Activated effector memory CD4-positive, alpha-beta T cell treated with Interleukin-2 at 50 U/mL for 16 hours (primary cell): ENCODE measurements at regions not wholly inside any gene's neighbourhood (a gene's known extent, or its start where the extent isn't known, plus 50 kb on each side); places are given as distances from the start of the nearest gene placed in this dataset.
"Not testable (repeated sequence)": the region's sequence is repeated elsewhere in the genome, so short reads cannot be mapped to it uniquely, and the experiment has no call there.

Source experiments
- DNase-seq: peaks from one replicate; pipeline ENCODE4 v3.0.0-alpha.2; 2020

DNA sequence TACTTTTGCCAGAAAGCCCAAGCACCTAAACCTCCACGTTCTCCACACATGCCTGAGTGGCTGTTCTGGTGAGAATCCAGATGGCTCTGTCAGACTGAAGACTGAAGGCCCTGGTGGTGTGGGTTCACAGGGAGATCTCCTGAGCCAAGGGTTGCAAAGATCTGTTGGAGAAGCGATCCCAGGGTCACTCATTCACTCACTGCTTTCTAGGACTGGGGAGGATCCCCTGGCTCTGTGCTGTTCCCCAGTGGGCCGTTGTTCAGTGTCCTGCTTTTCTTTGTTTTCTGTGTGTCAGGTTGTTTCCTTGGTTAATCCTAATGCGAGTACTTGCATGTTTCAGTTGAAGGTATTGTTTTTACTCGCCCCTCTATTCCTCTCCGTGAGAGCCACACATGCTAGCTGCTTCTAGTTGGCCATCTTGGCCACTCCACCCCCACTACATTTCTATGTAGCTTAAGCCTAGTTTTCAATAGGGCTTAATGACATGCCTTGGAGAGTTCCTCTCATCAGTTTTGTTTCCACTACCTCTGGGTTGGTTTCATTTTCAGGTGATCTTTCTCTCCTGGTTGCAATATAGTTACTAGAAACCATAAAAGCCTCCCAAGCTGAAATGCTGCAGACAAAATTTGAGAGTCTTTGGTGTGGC is 144.5 kb upstream of the SLC38A2 start:
- DNase-seq: no peak

DNA sequence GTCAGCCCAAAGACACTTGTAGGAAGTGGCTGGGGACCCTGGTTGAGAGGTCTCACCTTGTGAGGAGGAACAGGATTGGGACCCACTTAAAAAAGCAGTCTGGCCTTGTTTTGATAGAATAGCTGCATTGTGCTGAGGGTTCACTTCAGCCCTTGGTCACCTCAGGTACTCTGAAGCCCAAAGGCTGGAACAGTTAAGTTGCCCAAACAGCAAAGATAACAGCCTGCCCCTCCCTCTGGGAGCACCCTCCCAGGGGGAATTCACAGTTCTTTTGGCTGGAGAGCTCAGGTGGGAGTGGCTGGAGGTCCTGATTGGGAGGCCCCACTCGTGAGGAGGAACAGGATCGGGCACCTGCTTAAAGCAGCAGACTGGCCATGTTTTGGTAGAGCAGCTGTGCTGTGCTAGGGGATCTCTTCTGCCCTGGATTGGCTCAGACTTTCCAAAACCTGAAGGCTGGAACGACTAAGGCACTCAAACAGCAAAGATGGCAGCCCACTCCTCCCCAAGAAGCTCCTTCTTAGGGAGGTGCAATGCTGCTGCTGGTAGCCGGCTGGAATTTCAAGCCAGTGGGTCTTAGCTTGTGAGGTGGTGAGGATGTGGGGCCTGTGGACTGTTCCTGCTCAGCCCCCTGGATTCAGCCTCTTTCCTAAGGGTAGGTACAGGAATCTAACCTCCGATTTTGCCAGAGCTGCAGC is 143.8 kb upstream of the SLC38A2 start:
- no peak for DNase-seq

DNA sequence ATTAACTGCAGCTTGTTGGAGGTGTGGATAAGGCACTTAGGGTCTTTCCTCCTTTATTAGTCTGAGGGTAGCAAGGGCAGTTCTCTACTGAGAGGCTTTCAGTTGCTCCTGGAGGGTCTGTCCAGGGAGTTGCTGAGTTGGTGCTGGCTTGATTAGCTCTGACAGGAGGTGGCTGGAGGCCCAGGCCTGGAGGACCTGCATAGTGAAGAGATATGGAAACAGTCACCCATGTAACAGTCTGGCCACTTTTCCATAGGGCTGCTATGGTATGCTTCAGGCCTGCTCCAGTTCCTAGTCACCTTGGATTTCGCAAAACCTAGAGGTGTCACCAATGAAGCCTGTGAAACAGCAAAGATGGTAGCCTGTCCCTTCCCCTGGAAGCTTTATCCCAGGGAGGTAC is 143.3 kb upstream of the SLC38A2 start:
- DNase-seq: no peak

DNA sequence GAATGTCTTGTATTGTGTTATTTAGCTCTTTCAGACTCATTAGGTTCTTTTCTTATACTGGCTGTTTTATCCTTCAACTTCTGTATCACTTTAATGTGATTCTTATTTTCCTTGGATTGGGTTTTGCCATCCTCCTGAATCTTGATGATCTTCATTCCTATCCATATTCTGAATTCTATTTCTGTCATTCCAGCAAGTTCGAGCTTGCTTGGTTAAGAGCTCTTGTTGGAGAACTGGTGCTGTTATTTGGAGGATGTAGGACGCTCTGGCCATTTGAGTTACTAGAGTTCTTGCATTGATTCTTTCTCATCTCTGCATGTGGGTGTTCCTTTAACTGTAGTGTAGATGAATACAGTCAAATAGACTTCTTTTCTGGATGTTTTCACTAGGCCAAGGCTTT is 142.3 kb upstream of the SLC38A2 start:
- DNase-seq: no peak

DNA sequence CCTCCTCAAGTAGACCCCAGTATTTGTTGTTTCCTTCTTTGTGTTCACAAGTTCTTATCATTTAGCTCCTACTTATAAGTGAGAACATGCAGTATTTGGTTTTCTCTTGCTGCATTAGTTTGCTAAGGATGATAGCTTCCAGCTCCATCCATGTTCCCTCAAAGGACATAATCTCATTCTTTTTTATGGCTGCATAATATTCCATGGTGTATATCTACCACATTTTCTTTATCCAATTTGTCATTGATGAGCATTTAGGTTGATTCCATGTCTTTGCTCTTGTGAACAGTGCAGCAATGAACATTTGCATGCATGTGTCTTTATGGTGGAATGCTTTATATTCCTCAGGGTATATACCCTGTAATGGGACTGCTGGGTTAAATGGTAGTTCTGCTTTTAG is 137.7 kb upstream of the SLC38A2 start:
- DNase-seq: not testable (repeated sequence)

DNA sequence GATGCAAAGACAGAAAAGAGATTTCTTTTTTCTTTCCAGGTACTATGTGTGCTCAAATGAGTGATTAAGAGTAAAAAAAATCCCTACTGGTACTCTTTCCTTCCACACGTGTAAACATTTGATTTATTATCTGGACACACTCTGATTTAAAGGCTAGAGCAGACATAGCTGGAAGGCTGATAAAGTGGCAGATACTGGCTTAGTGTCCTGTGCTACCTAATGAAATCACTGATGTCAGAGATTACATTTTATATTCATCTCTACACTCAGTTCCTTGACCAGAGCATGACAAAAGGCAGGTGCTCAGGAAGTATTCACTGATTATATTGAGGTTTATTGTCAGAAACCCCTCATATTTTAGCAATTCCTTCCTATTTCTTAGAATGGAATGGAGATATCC is 136.6 kb upstream of the SLC38A2 start:
- DNase-seq: no peak

DNA sequence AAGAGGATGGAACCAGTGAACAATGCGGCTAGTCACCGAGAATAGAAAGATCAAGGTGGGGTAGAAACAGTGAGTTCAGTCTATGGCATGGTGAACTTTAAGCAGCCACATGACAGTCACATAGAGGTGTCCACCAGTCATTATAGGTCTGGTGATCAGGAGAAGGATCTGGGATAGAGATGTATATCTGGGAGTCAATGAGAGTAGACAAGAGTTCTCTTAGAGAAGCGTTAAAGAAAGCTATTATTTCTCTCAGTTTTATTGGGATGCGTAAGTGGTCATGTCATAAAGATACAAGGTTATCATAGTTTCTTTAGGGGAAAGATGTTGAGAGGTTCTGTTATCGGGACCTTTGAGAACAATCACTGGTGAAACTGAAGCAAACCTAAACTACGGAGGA is 136.1 kb upstream of the SLC38A2 start:
- DNase-seq: no peak

DNA sequence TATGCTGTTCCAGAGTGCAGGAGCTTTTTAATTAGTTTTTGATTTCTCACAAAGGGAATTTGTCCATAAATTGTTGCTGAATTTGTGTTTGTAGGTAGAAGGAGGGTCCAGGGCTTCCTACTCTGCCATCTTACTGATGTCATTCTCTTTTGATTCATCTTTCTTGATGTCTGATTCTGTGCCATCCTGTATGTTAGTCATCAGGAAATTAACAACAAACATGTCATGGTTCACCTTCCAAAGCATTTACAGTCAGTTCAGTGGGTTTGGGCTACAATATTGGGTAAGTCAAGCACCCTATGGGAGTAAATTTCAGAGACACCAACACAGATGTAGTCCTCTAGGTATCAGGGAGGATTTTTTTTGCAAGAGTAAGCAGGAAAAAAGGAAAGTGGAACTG is 135.2 kb upstream of the SLC38A2 start:
- DNase-seq: no peak

DNA sequence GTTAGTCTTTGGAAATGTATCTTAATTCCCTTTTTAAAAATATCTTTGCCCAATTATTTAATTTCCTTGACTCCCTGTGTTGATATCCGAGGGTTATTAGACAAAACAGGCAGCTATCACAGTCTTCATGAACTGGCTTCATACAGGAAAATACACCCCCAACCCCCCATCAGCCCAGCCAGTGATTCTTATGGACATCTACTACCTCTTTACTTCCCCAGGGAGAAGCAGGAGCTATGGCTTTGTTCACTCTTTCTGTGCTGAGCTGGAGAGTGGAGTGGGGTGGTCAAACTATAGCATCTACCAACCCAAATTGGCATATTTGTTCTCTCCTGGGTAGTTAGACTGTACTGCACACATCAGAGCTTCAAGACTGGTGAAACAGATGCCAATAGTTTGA is 134.4 kb upstream of the SLC38A2 start:
- DNase-seq: no peak

DNA sequence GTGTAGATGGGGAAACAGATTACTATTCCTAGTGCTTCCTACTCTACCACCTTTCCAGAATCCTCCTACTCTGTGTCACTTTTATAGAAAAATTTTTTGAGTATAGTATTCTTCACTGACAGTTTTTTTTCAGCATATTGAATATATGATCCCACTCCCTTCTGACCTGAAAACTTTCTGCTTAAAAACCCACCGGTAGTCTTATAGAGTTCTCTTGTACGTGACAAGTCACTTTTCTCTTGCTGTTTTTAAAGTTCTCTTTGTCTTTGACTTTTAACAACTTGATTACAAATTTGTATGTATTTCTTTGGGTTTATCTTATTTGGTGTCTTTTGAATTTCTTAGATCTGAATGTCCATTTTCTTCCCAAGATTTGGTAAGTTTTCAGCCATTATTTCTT is 133.6 kb upstream of the SLC38A2 start:
- no peak for DNase-seq

DNA sequence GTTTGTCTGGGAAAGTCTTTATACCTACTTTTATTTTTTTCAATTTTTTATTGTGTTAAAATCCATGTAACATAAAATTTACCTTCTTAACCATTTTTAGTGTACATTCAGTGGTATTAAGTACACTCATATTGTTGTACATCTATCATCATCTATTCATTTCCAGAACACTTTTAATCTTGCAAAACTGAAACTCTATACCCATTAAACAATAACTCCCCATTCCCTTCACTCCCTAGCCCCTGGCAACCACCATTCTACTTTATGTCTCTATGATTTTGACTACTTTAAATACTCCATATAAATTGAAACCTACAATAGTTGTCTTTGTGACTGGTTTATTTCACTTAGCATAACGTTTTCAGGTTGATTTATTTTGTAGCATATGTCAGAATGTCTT is 131.9 kb upstream of the SLC38A2 start:
- DNase-seq: no peak

DNA sequence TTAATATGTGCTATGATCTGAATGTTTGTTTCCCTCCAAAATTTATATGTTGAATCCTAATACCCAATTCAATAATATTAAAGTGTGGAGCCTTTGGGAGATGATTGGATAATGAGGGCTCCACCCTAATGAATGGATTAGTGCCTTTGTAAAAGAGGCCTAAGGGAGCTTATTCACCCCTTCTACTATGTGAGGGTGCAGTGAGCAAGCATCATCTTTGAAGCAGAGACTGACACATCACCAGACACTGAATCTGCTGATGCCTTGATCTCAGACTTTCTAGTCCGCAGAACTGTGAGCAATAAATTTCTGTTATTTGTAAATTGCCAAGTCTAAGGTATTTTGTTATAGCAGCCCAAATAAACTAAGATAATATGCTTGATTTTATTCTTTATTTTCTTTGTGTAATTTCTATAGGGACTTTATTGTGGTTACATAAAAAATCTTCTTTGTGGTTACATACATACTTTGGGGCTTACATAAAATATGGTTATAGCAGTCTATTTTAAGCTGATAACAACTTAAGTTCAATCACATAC is 131.1 kb upstream of the SLC38A2 start:
- DNase-seq: no peak

DNA sequence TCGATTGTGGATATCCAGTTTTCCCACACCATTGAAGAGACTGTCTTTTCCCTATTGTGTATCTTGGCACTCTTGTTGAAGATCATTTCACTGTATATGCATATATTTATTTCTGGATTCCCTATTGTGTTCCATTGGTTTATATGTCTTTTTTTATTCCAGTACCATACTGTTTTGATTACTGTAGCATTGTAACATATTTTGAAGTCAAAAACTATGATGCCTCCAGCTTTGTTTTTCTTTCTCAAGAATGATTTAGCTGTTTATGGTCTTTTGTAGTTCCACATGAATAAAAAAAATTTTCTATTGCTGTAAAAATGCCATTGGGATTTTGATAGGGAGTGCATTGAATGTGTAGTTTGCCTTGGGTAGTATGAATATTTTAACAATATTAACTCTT is 128.1 kb upstream of the SLC38A2 start:
- DNase-seq: no peak

DNA sequence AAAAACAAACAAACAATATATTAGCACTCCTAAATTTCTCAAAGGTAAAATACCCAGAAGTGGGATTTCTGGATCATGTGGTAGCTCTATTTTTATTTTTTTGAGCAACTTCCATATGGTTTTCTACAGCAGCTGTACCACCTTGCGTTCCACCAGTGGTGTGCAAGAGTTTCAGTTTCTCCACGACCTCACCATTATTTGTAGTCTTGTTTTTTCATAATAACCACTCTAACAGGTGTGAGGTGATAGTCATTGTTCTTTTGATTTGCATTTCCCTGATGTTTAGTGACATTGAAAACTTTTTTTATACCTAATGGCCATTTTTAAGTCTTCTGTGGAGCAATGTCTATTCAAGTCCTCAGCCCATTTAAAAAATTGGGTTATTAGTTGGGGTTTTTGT is 127.3 kb upstream of the SLC38A2 start:
- no peak for DNase-seq

DNA sequence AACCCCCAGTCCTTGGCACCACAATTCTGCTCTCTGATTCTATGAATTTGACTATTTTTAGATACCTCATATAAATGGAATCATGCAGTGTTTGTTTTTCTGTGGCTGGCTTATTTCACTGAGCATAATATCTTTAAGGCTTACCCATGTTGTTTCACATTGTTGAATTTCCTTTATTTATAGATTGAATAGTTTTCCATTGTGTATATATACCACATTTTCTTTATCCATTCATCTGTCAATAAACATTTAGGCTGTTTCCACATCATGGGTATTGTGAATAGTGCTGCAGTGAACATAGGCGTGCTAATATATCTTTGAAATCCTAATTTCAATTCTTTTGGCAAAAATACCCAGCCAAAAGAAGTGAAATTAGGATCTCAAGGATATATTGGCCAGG is 126.7 kb upstream of the SLC38A2 start:
- no peak for DNase-seq

DNA sequence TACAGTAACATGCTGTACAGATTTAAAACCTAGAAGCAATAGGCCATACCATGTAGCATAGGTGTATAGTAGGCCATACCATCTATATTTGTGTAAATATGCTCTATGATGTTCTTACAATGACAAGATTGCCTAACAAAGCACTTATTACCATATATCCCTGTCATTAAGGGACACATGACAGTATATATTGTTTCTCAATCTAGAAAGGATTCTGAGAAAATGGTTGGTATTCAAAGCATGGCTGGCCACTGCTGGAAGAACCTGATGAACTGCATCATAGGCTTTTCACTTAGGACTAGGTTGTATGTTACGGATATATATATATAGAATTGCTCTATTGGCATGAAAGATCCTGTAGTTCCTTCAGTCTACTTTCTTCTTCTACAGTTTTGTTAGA is 125.2 kb upstream of the SLC38A2 start:
- no peak for DNase-seq

DNA sequence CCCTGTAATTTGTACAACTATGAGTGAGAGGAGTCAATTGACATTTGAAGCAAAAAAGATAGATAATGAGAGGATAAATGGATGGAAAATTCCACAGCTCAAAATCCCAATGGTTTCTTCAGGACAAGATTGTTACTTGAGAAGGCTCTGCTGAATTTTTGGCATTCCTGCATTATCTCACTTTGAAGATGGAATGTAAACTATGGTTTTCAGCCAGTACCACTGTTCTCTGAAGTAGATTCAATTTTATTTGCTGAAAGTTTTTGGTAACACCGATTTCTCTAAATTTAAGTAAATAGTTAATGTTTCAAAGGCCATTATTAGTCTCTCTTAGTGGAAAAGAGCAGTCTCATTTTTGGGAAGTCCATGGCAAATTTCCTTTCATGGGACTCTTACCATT is 121.9 kb upstream of the SLC38A2 start:
- no peak for DNase-seq

DNA sequence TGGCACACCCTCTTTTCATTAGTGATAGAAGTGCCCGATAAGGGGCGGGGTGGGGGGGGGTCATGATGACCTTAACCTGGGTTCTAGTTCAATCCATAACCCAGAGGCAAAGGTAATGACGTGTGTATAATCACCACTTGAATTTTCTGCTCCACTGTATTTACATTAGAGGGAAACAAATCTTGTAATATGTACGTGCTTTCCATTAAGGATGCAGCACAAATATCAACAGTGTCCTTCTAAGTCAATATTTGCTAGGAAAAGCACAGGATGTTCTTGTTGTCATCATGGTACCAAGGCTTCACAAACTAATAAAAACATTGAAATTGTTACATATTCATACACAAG is 121.2 kb upstream of the SLC38A2 start:
- no peak for DNase-seq

DNA sequence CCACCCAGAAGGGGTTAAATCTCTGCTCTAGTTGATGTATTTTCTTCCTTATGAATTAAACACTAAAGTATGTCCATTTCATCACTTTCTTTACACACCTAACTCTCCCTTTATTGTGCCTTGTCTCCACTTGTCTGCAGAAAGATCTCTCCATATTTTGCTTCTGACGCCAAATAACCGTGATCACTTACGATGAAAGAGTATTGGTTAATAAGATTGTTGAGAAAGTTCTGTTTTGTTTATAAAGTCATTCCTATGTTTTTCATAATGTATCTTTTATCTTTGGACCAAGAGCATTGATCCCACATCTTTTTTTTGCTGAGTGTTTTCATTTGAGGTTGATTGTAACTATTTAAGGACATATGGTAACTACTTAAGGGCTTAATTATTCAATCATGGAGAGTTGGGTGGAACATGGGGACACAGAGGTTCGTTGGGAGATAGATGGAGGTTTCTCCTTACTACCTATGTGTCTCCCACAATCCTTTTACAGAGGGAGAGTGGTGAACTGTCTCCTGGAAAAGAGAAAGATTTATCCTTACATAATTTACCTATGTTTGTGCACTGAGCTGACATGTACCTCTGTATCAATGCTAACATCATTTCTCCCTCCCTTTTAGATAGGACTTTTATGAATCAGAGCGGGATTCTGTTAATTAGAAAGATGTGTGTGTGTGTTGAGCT is 120.7 kb upstream of the SLC38A2 start:
- DNase-seq: no peak

DNA sequence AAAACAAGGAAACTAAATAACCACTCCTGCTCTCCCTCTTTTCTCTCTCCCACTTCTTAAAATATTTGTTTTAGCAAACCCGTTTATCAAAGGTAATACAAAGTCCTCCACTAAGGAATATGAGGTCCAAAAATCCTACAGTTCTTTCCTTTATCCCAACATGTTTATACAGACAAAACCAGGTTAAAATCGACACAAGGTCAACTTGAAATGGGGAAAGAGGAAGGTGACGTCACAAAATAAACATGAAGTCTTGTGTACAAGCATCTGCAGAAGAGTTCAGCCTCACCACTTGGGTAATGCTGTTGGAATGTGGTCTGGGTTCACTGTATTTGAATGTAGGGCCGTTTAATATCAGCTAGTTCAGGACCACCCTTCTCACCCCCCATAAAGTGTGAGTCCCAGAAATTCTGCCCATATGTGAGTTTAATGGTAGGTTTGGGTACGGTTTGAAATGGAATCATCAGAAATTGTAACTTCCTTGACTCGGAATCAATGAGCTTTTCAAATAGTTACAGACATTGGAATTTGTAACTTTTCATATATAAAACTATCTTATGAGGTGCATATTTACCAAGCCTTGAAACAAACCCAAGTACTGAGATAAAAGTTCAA is 120.0 kb upstream of the SLC38A2 start:
- no peak for DNase-seq

DNA sequence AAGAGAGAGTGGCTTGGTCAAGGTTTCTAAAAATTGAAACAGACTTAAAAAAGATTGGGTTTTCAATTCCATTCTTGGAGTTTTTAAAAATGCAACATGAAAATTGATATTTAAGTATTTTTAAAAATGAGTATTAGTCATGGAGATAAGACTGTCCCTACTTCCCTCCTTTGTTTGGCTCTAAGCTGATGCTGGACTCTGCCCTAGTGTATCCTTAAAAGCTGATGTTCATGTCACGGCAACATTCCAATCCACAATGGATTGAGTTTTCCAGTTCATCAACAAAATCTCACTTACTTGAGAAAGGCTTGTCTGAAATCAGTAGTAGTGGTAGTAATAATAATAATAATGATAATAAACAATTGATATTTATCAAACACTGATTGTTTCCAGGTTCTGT is 119.0 kb upstream of the SLC38A2 start:
- DNase-seq: no peak

DNA sequence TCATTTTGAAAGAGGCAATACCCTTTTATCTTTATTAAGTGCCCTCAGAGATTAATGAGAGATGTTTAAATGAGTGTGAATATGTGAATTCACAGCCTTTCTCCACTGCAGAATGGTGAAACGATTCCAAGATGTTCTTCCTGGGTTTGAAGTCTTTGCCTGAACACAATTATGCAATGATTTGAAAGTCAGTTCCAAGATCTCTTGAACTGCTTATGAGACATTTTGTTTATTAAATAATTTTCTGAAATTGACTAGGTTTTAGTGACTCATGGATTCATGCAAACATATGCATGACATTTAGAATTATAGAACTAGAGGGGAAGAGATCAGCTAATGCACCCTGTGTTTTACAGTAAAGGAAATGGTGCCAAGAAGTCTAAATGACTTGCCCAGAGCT is 118.1 kb upstream of the SLC38A2 start:
- no peak for DNase-seq

DNA sequence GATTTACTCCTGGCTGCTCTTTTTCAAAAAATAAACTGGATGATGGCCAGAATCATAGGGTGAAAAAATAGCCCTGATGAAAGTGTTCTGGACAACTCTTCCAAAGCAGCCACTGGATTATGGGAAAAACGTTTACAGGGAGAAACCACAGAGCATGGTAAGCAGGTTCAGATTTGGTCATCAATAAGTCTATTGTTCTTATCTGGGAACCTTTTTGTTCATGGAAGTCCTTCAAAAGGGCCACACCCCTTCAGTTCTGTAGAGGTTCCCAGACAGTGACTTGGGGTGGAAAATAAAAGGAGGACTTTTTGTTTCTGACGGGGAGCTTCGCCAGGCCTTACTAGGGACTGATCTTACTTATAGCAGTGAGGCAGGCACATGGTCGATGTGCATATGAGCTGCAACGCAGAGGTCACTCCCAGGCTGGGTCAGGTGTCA is 117.4 kb upstream of the SLC38A2 start:
- no peak for DNase-seq

DNA sequence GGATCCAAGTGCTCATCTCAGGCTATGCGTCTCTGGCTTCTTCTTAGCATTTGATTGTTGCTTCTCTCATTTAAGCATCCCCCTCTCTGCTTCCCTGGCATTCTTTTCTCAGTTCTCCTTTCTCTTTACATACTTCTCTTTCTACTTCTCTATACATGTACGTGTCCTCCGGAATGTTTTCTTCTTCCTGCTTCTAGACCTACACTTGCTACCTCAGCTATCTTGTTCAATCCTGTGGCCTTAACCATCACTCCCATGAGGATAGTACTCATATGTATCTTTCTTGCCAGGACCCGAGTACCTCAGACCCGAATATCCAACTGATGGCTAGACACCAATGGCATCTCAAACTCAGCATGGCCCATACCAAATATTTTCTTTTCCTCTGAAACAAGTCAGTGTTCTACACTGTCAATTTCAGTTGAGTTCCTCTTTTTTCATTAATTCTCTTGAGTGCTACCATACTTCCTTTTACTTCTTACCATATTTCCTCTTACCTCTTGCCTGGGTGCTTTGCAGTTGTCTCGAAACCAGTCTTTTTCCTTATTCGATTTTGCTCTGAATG is 115.1 kb upstream of the SLC38A2 start:
- DNase-seq: no peak
